Astrocyte (in vitro differentiated cells and primary cell): ENCODE measurements at regions not wholly inside any gene's neighbourhood (a gene's known extent, or its start where the extent isn't known, plus 50 kb on each side); places are given as distances from the start of the nearest gene placed in this dataset.

ENCODE experiments used
- DNase-seq: peaks from one replicate; pipeline ENCODE4 v3.0.0-alpha.2; 2010; ENCODE audit warnings: low read depth
- FAIRE-seq: peaks from 2 replicates; lab custom pipeline; 2011; peaks lifted over from hg19 to GRCh38; lab: Jason Lieb, UNC
- H2AFZ ChIP-seq: 2 replicates; pipeline ENCODE4 v1.6.0; 2012; ENCODE audit warnings: low read depth, low read length, inconsistent platforms
- H3K27ac ChIP-seq: 2 replicates; pipeline ENCODE4 v1.5.1; 2011; ENCODE audit warnings: low read depth, low read length, inconsistent platforms
- H3K27me3 ChIP-seq: 2 replicates; pipeline ENCODE4 v1.6.0; 2011; ENCODE audit warnings: low read length, inconsistent platforms; ENCODE audit not compliant: insufficient read depth
- H3K36me3 ChIP-seq: 2 replicates; pipeline ENCODE4 v1.5.1; 2011; ENCODE audit warnings: low read length, inconsistent platforms; ENCODE audit not compliant: insufficient read depth
- H3K4me1 ChIP-seq: 2 replicates; pipeline ENCODE4 v1.5.1; 2011; ENCODE audit warnings: low read length, inconsistent platforms; ENCODE audit not compliant: insufficient read depth
- H3K4me2 ChIP-seq: 2 replicates; pipeline ENCODE4 v1.6.0; 2012; ENCODE audit warnings: low read length, inconsistent platforms
- H3K4me3 ChIP-seq: 2 replicates; pipeline ENCODE4 v1.5.1; 2011; ENCODE audit warnings: low read depth, mild to moderate bottlenecking, low read length, inconsistent platforms; ENCODE audit not compliant: insufficient read depth
- H3K79me2 ChIP-seq: 2 replicates; pipeline ENCODE4 v1.6.0; 2012; ENCODE audit warnings: mild to moderate bottlenecking, low read length, inconsistent platforms; ENCODE audit not compliant: insufficient read depth
- H3K9ac ChIP-seq: 2 replicates; pipeline ENCODE4 v1.6.0; 2012; ENCODE audit warnings: mild to moderate bottlenecking, low read length, inconsistent platforms
- H3K9me3 ChIP-seq: 2 replicates; pipeline ENCODE4 v1.5.1; 2012; ENCODE audit warnings: low read depth, mild to moderate bottlenecking, low read length, inconsistent platforms; ENCODE audit not compliant: insufficient read depth
- H4K20me1 ChIP-seq: 2 replicates; pipeline ENCODE4 v1.6.0; 2012; ENCODE audit warnings: low read length, inconsistent platforms; ENCODE audit not compliant: insufficient read depth
- H3K27ac Mint-ChIP-seq: one replicate; pipeline ENCODE4 v1.8.0; 2021; ENCODE audit warnings: mild to moderate bottlenecking, mixed read lengths; ENCODE audit not compliant: unreplicated experiment
- H3K27me3 Mint-ChIP-seq: one replicate; pipeline ENCODE4 v1.8.0; 2021; ENCODE audit warnings: low read depth, mixed read lengths; ENCODE audit not compliant: unreplicated experiment
- H3K36me3 Mint-ChIP-seq: one replicate; pipeline ENCODE4 v1.8.0; 2021; ENCODE audit warnings: low read depth, mixed read lengths; ENCODE audit not compliant: unreplicated experiment
- H3K4me1 Mint-ChIP-seq: one replicate; pipeline ENCODE4 v1.8.0; 2021; ENCODE audit warnings: low read depth, mixed read lengths; ENCODE audit not compliant: unreplicated experiment
- H3K4me3 Mint-ChIP-seq: one replicate; pipeline ENCODE4 v1.8.0; 2021; ENCODE audit warnings: mild to moderate bottlenecking, moderate library complexity, mixed read lengths; ENCODE audit not compliant: unreplicated experiment
- H3K9me3 Mint-ChIP-seq: one replicate; pipeline ENCODE4 v1.8.0; 2021; ENCODE audit warnings: mild to moderate bottlenecking, mixed read lengths; ENCODE audit not compliant: unreplicated experiment
- CTCF ChIP-seq: IDR thresholded peaks from 2 replicates; pipeline ENCODE4 v1.5.1; 2011; ENCODE audit warnings: low read depth, mild to moderate bottlenecking, inconsistent platforms, low read length, moderate library complexity; ENCODE audit not compliant: insufficient read depth
- EZH2 ChIP-seq: IDR thresholded peaks from 2 replicates; pipeline ENCODE4 v1.6.1; 2012; ENCODE audit warnings: mild to moderate bottlenecking, low read length, inconsistent platforms; ENCODE audit not compliant: insufficient read depth

DNA sequence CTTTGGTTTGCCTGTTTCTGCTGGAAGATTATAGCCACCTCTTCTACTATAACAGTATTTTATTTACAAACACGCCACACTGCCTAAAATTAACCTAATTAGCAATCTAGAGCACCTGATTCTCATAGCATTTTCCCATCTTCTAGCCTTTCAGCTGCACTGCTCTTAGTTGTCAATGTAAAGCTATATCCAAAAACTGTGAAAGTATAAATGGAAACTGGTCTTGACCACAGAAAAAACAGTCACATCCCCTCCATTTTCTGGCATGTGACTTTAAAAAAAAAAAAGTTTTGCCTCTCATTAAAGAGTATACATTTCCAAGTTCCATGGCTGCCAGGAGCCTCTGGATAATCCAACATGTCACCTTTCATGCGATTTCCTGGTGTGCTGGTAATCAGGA is 287.8 kb downstream of the DTWD2 start:
- Mint-ChIP-seq H3K9me3 (peaks cover 15% of the 10 kb centered on the region), H3K27me3 (no peaks in the 10 kb centered on the region), H3K4me3 (no peak overlapping the region), H3K36me3 (peaks cover 2% of the 10 kb centered on the region), H3K4me1 (peaks cover 14% of the 10 kb centered on the region), H3K27ac (no peak overlapping the region)
- H3K4me2 ChIP-seq: no peak overlapping the region
- no peaks in the 10 kb centered on the region for H3K9me3 ChIP-seq
- no peak overlapping the region for H3K9ac ChIP-seq
- peaks cover 4% of the 10 kb centered on the region for H3K4me1 ChIP-seq
- DNase-seq (no peak), FAIRE-seq (no peak)
- no peak overlapping the region for H2AFZ ChIP-seq
- no peak for TF ChIP-seq CTCF
- TF ChIP-seq EZH2: no peak
- no peaks in the 10 kb centered on the region for H4K20me1 ChIP-seq
- H3K36me3 ChIP-seq: no peaks in the 10 kb centered on the region
- no peaks in the 10 kb centered on the region for H3K27me3 ChIP-seq
- no peak overlapping the region for H3K4me3 ChIP-seq
- no peak overlapping the region for H3K27ac ChIP-seq
- H3K79me2 ChIP-seq: no peaks in the 10 kb centered on the region

DNA sequence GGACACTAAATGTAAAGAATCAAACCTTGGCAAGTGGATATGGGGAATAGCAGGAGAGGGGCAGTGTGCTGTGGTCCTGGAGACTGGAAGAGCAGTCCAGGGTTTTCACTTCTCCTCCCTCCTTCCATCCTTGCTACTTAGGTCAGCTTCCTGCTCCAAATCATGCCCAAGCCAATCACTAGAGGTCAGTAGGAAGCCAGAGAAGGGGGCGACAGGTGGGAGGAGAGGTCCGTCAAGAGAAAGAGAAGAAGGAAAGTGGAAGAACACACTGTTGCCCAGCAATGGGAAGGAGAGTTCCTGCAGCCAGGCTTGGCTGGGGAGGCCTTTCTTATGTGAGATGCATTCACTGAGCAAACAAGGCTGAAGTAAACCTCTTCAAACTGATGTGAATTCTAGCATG is 289.6 kb downstream of the DTWD2 start:
- DNase-seq (no peak), FAIRE-seq (no peak)
- TF ChIP-seq EZH2: no peak
- TF ChIP-seq CTCF: no peak
- Mint-ChIP-seq H3K36me3 (peaks cover 2% of the 10 kb centered on the region), H3K4me1 (peaks cover 14% of the 10 kb centered on the region), H3K9me3 (peaks cover 10% of the 10 kb centered on the region), H3K27ac (no peak overlapping the region), H3K4me3 (no peak overlapping the region), H3K27me3 (no peaks in the 10 kb centered on the region)
- H3K4me3 ChIP-seq: no peak overlapping the region
- H3K79me2 ChIP-seq: no peaks in the 10 kb centered on the region
- H3K36me3 ChIP-seq: no peaks in the 10 kb centered on the region
- no peak overlapping the region for H2AFZ ChIP-seq
- H3K9ac ChIP-seq: no peak overlapping the region
- H3K4me2 ChIP-seq: no peak overlapping the region
- no peaks in the 10 kb centered on the region for H3K9me3 ChIP-seq
- no peak overlapping the region for H3K27ac ChIP-seq
- no peaks in the 10 kb centered on the region for H3K27me3 ChIP-seq
- H4K20me1 ChIP-seq: no peaks in the 10 kb centered on the region
- H3K4me1 ChIP-seq: peaks cover 4% of the 10 kb centered on the region

DNA sequence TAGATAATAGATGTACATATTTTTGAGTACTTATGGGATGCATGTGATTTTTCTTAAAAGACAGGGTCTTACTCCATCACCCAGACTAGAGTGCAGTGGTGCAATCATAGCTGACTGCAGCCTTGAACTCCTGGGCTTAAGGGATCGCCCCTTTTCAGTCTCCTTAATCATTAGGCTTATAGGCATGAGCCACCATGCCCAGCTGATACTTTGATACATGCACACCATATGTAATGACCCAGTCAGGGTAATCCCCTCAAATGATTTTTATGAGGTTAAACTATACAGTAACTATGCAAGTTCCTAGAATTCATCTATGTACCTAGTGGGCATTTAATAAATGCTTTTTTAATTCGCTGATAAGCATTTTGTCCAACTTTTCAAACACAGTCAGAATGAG is 292.3 kb downstream of the DTWD2 start:
- Mint-ChIP-seq H3K27me3 (no peaks in the 10 kb centered on the region), H3K36me3 (no peaks in the 10 kb centered on the region), H3K27ac (no peak overlapping the region), H3K4me1 (peaks cover under 1% of the 10 kb centered on the region), H3K4me3 (no peak overlapping the region), H3K9me3 (no peaks in the 10 kb centered on the region)
- H3K4me3 ChIP-seq: no peak overlapping the region
- H3K27me3 ChIP-seq: no peaks in the 10 kb centered on the region
- FAIRE-seq (no peak), DNase-seq (no peak)
- H4K20me1 ChIP-seq: no peaks in the 10 kb centered on the region
- no peak overlapping the region for H2AFZ ChIP-seq
- H3K9me3 ChIP-seq: no peaks in the 10 kb centered on the region
- H3K4me1 ChIP-seq: no peaks in the 10 kb centered on the region
- H3K9ac ChIP-seq: no peak overlapping the region
- no peak overlapping the region for H3K27ac ChIP-seq
- no peak overlapping the region for H3K4me2 ChIP-seq
- H3K79me2 ChIP-seq: no peaks in the 10 kb centered on the region
- TF ChIP-seq CTCF (no peak), EZH2 (no peak)
- H3K36me3 ChIP-seq: no peaks in the 10 kb centered on the region
